HG03439 (cell line): ENCODE measurements at regions not wholly inside any gene's neighbourhood (a gene's known extent, or its start where the extent isn't known, plus 50 kb on each side); places are given as distances from the start of the nearest gene placed in this dataset.

Experiments used
- ATAC-seq: cut with Tn5 transposase; IDR thresholded peaks from one replicate; pipeline ENCODE4 v1.9.1; 2021; ENCODE audit warnings: mild to moderate bottlenecking, moderate library complexity; ENCODE audit not compliant: unreplicated experiment

- no peak for ATAC-seq
Observed at GRCh38 chr15:95269242-95270183, 1038.2 kb downstream of the MCTP2 start.

DNA sequence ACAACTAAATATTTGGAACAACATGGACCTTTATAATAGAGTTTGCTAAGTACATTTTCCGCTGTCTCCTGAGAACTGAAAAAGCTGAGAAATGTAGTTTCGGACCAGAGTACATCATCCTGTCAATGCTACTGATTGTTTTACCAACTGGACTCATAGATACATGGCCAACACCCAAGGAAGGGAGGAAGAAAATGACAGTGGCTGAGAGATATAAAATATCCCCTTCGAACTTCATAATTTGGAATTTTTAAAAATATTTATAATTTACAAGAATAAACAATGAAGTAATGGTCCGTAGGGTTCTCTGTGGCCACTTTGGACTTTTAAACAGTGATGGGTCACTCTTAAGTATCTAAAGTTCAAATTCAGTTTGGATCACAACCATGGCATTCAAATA lies 1042.7 kb downstream of the MCTP2 start:
- ATAC-seq, result no peak

DNA sequence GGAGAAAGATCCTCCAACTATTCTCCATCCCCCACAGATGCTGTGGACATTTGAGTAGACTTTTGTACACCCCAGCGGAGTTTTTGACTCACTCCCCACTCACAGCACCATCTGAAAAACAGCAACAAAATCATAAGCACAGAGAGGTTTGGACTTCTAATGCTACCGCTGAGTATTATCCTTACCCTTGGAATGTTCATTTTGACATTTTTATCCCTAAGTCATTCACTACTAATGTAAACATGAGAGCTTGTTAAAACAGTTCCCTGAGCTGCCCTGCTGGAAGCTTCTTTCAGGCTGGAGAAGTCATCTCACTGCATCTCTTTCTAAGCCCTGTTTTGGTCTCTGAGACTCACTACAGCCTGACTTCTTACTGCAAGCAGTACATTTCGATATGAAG lies 1045.9 kb downstream of the MCTP2 start:
- ATAC-seq, result no peak

DNA sequence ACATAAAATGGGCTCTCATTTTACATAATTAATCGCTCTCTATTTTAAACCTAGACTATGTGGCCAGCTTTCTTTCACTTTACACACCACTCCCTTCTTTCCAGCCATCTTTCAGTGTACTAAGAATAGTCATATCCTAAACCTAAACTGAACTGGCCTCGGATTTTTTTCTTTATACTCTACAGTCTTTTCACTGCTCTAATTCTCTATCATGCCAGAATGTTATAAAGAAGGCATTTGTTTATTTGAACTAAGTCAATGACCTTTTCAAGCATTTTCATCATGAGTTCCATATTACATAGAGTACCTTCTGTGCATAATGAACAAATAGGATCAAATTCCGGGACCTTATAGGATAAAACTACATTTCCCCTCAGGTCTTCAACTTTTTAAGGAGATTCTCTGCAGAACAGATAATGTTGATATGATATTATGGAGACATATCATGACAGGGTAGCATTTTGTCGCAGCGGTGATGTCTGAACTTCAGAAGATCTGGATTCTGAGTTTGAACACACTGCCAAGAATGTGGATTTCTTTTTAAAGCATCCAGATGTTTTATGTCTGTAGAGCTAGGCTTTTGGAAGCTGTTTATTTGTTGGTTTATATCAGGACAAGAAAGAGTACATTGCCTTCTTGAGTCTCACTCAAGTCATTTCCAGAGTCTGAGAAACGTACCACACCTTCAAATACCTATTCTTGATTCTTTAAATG lies 1047.3 kb downstream of the MCTP2 start:
- ATAC-seq, result no peak

GRCh38 chr15:95279277-95280019 lies 1048.1 kb downstream of the MCTP2 start:
- no peak for ATAC-seq

DNA sequence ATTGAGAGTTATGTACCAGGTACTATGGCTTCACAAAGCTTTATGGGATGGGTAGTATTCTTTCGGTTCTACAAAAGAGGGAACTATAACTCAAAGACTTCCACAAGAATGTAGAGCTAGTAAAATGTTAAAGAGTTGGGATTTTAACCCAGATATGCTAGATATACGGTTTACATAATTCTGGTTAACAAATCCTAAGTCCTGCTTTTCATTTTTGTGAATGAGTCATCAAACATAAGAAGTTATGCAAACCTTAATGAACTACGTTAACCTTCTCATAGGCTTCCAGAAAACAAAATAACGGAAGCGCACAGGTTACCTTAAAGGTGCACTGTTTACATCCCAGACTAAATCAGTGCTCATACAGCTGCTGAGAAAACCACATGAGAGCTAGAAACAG lies 1049.3 kb downstream of the MCTP2 start:
- no peak for ATAC-seq

GRCh38 chr15:95281470-95281869 lies 1049.0 kb upstream of the NR2F2 start:
- ATAC-seq, result no peak

DNA sequence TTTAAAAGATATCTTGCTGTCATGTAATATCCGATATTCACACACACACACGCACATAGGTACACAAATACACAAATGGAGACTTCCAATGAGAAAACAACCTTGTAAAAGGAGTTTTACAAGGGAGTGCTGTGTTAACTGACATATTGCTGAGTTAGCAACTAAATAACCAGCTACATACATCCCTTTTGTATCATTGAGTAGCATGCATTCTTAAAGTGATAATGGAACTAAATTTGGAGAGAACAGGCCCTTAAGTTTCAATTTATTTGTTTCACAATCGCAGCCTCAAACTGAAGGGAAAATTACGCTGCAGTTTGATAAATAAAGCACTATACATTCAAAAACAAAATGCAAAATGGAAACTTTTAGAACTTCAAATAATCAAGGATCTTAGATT lies 1046.0 kb upstream of the NR2F2 start:
- ATAC-seq, result no peak

DNA sequence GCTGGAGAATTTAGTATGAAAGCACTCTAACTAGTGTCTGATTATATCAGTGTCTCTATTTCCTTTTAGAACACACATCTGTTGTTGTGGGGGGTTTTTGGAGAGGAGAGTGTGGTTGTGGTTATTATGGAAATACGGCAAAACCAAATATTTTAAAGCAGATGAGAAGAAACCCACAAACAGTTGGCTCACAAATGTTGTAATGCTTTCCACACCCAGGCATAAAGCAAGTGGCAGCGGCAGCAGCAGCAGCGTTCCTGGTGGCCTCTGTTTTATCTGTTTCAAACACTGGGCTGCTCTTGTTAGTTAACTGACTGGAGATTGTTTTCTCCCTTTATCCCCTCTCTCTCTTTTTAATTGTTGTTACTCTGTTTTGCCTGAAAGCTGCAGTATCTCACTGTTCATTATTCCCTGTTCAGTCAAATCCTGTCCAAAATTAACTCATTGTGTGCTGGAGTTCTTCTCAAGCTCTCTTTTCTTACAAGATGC lies 1045.5 kb upstream of the NR2F2 start:
- no peak for ATAC-seq

DNA sequence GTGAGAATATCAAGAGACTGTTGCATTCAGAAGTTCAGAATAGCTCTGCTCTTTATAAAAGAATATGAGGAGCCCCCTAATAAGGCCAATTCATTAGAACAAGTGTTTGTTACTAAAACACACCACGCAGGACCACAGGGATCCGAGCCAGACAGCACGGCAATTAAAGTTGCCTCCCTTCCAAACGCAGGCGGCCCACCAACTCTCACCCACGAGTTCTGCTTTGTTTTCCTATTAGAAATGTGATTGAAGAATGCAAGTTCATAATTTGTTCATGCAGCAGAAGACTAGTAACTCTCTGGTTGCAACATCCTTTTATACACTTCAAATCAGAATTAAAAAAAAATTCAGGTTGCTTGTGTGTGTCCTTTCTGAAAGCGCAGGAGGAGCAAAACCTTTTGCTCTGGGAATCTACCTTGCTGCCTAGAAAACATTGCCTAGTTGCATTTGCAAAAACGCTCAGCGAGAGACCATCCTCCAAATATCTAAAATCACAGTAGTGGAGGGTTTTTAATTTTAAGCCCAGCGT lies 1044.1 kb upstream of the NR2F2 start:
- ATAC-seq, result no peak

DNA sequence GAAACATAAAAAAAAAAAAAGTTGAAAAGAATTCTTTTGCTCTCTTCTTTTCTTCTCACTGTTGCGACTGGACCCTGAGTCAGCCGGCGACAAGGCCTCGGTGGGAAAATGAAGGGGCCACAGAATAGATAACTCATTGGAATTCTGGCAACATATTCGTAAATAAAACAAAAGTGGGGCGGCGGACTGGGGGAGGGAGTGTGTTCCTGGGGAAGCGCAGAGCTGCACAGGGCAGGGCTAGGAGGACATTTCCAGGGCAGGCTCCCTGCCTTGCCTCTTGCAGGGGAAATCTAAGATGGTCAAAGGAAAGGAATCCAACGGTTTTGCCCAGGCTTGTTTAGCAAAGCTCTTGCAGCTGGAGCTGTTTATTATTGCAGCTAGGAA lies 1042.8 kb upstream of the NR2F2 start:
- ATAC-seq, result no peak

DNA sequence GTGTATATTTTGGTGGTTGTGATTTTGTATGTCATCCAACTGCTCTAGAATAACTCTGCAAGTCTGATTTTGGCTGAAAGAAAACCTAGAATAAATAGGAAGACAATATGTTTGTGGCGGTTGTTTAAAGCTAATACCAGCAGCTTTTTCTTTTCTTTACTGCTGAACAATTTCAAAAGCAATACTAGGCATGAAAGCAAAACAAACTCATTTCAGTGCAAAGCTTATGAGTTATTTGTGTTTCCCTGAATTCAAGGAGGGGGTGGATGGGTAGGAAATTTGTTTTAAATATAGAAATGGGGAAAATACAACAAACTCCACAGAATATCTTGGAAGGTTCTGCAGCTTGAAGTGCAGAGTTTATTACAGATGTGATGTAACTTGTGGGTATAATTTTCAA lies 1041.9 kb upstream of the NR2F2 start:
- no peak for ATAC-seq

- no peak for ATAC-seq
Observed at GRCh38 chr15:95290176-95290974, 1040.1 kb upstream of the NR2F2 start.

DNA sequence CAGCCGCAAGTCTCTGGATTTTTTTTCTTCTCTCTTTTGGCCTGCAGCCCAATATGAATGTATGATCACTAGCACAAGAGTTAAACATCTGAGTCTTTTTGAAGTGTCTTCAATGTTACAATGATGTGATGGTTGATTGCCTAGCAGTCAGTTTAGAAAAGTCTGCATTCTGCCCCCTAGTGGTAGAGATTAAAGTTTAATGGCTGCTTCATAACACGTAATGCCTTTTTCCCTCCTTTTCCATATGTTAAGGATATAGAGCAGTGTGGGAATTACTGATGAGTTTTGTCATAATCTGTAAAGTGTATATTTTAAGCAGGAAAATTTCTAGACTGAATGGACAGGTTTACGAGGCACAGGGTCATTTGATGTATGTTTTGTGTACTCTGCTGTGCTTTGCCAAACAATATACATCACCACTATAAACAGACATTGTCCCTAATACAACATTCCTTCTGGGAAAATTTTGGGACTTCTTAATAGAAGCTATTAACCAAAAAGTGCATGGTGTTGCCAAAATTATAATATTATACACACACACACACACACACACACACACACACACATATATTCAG lies 1038.5 kb upstream of the NR2F2 start:
- ATAC-seq, result no peak

DNA sequence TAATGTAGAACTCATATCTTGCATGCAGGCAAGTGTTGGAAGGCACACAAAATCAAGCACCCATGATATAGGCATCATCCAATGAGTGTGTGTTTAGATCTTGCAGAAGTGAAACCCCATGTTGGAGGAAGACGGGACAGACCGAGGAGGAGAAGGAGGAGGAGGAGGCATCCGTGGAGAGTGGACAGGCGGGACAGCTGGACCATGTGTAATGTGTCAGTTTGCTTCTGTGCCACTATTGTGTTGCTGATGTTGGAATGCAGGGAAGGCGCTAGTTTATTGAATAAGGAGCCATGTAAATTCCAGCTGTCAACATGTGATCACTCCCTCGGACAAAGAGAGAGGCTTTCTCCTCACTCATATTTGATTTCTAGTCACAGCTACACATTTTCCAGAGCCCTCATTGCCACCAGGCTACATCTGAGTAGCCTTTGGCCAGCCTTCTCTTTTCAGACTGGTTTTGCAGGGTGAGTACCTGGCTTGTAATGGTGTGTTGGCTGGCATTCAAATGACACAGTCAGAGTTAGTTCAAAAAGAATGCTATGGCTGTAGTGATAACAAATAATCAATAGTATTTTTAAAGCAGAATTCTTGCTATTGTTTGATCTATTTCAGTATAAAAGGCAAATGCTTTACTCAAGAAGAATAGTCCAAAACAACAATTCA lies 1037.6 kb upstream of the NR2F2 start:
- ATAC-seq, result no peak

- no peak for ATAC-seq
Observed at GRCh38 chr15:95293456-95294031, 1037.0 kb upstream of the NR2F2 start.

DNA sequence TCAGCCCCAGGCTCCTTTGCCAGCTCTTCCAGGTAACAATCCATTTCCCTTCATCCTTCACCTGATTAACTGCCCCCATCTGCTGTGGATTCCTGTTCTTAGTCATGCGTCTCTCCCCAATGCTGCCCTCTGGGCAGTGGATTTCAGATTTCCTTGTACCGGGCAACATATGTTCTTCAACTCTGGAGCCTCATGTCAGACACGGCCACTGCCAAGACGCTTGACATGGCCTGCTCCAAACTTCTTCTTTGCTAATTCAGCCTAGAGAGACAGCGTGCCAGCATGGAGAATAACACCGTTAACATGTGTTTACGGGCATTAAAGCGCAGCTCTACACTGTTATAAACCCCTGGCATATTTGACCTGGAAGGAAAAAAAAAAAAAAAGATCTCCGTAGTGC lies 1035.1 kb upstream of the NR2F2 start:
- no peak for ATAC-seq

- no peak for ATAC-seq
Observed at GRCh38 chr15:95295896-95296625, 1034.4 kb upstream of the NR2F2 start.
